Vagina (tissue), 2 donors: ENCODE measurements at regions not wholly inside any gene's neighbourhood (a gene's known extent, or its start where the extent isn't known, plus 50 kb on each side); places are given as distances from the start of the nearest gene placed in this dataset.

Source experiments
- DNase-seq, 2 donors: peaks; one replicate each; pipeline ENCODE4 v3.0.0-alpha.2; 2017; ENCODE audit errors: extremely low spot score in 2 of 2
- H3K27ac ChIP-seq: fragments of 200-600 bp; sonication (generic); one replicate; pipeline ENCODE4 v1.5.1; 2019
- H3K27me3 ChIP-seq: fragments of 200-600 bp; sonication (generic); one replicate; pipeline ENCODE4 v1.5.1; 2019
- H3K36me3 ChIP-seq, 2 donors: fragments of 200-600 bp; sonication (generic); one replicate each; pipeline ENCODE4 v1.5.1; 2017 to 2019
- H3K4me1 ChIP-seq: fragments of 200-600 bp; sonication (generic); one replicate; pipeline ENCODE4 v1.5.1; 2019
- H3K4me3 ChIP-seq, 2 donors: fragments of 200-600 bp; sonication (generic); 1 replicate in 1 of 2; 2 replicates in 1 of 2; pipeline ENCODE4 v1.5.1; 2016 to 2019
- H3K9me3 ChIP-seq: fragments of 200-600 bp; sonication (generic); one replicate; pipeline ENCODE4 v1.5.1; 2019
- CTCF ChIP-seq, 3 experiments: fragments of 450-650 bp in 2 of 3; fragments of 200-600 bp in 1 of 3; sonication (generic) in 1 of 3; IDR thresholded peaks; one replicate each; pipeline ENCODE4 v1.5.1; 2017 to 2019; ENCODE audit warnings: antibody characterized with exemption in 3 of 3, mild to moderate bottlenecking in 2 of 3, moderate library complexity in 2 of 3
- POLR2A ChIP-seq, 2 donors: fragments of 450-650 bp; IDR thresholded peaks; one replicate each; pipeline ENCODE4 v1.6.1; 2017; ENCODE audit warnings: antibody characterized with exemption in 2 of 2, mild to moderate bottlenecking in 2 of 2, moderate library complexity in 2 of 2
- POLR2AphosphoS5 ChIP-seq, 2 donors: sonication (generic); formaldehyde crosslinking; IDR thresholded peaks; one replicate each; pipeline ENCODE4 v1.9.0; 2017; ENCODE audit warnings: antibody characterized with exemption in 2 of 2, mild to moderate bottlenecking in 2 of 2, low read depth in 1 of 2; ENCODE audit not compliant: insufficient read depth in 1 of 2
- intact Hi-C: fragments of 100-400 bp; cut with DNase I; formaldehyde crosslinking; loops from one replicate; pipeline ENCODE4 v1.15.1; 2023

- no peaks in the 10 kb centered on the region for H3K27me3 ChIP-seq
- no peak overlapping the region for H3K27ac ChIP-seq
- no peak overlapping the region for H3K4me3 ChIP-seq
- H3K9me3 ChIP-seq = no peaks in the 10 kb centered on the region
- TF ChIP-seq CTCF (IDR thresholded peaks at IDR 0.05) (no peak), POLR2A (IDR thresholded peaks at IDR 0.05) (no peak), POLR2AphosphoS5 (IDR thresholded peaks at IDR 0.05; ENCODE audit: insufficient read depth in 1 of 2, low read depth in 1 of 2) (no peak)
- H3K4me1 ChIP-seq = peaks cover 30% of the 10 kb centered on the region
- intact Hi-C loops = no loop called here
- no peaks in the 10 kb centered on the region for H3K36me3 ChIP-seq
- no peak for DNase-seq
Observed at GRCh38 chr2:147030966-147031720, 813.7 kb upstream of the ACVR2A start.

- Histone ChIP-seq H3K27ac (no peak overlapping the region), H3K4me3 (no peak overlapping the region), H3K9me3 (no peaks in the 10 kb centered on the region), H3K4me1 (peaks cover 45% of the 10 kb centered on the region), H3K36me3 (no peaks in the 10 kb centered on the region), H3K27me3 (no peaks in the 10 kb centered on the region)
- TF ChIP-seq CTCF (IDR thresholded peaks at IDR 0.05) (no peak), POLR2A (IDR thresholded peaks at IDR 0.05) (no peak), POLR2AphosphoS5 (IDR thresholded peaks at IDR 0.05; ENCODE audit: insufficient read depth in 1 of 2, low read depth in 1 of 2) (no peak)
- intact Hi-C loops = no loop called here
- DNase-seq = no peak
Observed at GRCh38 chr2:147027436-147027835, 817.4 kb upstream of the ACVR2A start.

GRCh38 chr2:147026664-147027295 is 818.0 kb upstream of the ACVR2A start:
- Histone ChIP-seq H3K27ac (no peak overlapping the region), H3K4me1 (peaks cover 39% of the 10 kb centered on the region), H3K27me3 (no peaks in the 10 kb centered on the region), H3K36me3 (no peaks in the 10 kb centered on the region), H3K9me3 (no peaks in the 10 kb centered on the region), H3K4me3 (no peak overlapping the region)
- DNase-seq = no peak
- TF ChIP-seq POLR2AphosphoS5 (IDR thresholded peaks at IDR 0.05; ENCODE audit: insufficient read depth in 1 of 2, low read depth in 1 of 2) (no peak), CTCF (IDR thresholded peaks at IDR 0.05) (no peak), POLR2A (IDR thresholded peaks at IDR 0.05) (no peak)
- intact Hi-C loops = no loop called here

DNA sequence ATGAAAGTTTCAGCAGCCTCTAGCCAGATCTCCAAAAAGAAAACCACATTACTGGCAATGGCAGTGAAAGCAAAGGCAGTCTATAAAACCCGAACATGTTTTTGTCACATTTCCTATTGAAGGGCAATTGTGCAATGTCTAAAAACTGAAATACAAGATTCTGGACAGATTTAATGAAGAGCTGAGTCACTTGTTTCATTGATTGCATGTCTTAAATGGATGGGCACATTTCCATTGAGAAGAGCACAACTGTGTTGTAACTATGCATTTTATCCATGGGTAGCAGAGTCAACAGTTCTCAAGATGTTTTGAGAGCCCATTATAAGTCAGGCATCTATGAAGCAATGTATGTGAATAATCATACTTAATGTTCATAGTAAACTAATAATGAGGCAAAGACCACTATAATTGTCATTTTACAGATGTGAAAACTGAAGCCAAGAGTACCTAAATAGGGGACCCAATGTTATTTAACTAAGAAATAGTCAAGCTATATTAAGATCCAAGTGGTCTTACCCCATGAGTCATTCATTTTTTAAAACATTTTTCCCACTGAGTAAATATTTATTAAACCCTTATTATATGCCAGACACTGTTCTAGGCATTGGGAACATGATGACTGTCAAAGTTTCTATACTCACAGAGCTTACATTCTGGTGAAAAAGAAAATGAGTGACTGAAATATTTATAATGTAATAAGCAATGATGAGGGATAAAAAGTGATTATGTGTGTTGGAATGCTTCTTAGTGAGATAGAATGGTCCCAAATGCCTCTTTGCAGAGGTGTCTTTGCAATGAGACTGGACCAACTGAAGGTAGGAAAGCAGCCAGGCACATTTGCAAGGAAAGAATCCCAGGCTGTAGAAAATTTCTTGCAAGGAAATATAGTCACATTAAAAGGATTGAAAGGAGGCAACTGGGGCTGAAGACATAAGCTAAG is 818.9 kb upstream of the ACVR2A start:
- intact Hi-C loops = no loop called here
- no peak for DNase-seq
- Histone ChIP-seq H3K27me3 (no peaks in the 10 kb centered on the region), H3K4me3 (no peak overlapping the region), H3K4me1 (peaks cover 31% of the 10 kb centered on the region), H3K9me3 (no peaks in the 10 kb centered on the region), H3K27ac (no peak overlapping the region), H3K36me3 (no peaks in the 10 kb centered on the region)
- TF ChIP-seq POLR2AphosphoS5 (IDR thresholded peaks at IDR 0.05; ENCODE audit: insufficient read depth in 1 of 2, low read depth in 1 of 2) (peak; percentile 26 to 82), CTCF (IDR thresholded peaks at IDR 0.05) (no peak)
